ENCODE measurements at regions not wholly inside any gene's neighbourhood (a gene's known extent, or its start where the extent isn't known, plus 50 kb on each side); places are given as distances from the start of the nearest gene placed in this dataset.
"Not testable (repeated sequence)": the region's sequence is repeated elsewhere in the genome, so short reads cannot be mapped to it uniquely, and the experiment has no call there.

DNA sequence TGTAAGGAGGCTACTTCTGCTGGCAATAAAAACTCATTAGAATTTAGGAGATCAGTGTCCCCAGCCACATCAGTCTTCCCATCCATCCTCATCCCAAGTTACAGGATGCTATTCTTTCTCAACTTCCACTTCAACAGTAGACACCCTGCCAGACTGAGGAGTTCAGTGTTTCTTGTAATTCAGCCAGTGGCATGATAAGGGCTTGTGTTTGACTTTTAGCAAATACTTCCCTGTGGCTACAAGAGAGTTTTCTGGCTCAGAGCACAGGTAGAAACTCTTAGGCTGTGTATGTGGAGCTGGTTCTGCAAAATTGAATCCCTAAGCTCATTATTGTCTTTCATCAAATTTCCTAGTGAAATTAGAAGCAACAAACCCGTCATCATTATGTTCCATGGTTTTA, 401.8 kb upstream of the NDN start:
- TF ChIP-seq, protein P1, sequence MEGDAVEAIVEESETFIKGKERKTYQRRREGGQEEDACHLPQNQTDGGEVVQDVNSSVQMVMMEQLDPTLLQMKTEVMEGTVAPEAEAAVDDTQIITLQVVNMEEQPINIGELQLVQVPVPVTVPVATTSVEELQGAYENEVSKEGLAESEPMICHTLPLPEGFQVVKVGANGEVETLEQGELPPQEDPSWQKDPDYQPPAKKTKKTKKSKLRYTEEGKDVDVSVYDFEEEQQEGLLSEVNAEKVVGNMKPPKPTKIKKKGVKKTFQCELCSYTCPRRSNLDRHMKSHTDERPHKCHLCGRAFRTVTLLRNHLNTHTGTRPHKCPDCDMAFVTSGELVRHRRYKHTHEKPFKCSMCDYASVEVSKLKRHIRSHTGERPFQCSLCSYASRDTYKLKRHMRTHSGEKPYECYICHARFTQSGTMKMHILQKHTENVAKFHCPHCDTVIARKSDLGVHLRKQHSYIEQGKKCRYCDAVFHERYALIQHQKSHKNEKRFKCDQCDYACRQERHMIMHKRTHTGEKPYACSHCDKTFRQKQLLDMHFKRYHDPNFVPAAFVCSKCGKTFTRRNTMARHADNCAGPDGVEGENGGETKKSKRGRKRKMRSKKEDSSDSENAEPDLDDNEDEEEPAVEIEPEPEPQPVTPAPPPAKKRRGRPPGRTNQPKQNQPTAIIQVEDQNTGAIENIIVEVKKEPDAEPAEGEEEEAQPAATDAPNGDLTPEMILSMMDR (IDR thresholded peaks at IDR 0.05), result not testable (repeated sequence)
- not testable (repeated sequence) for TF ChIP-seq POLR2A (IDR thresholded peaks at IDR 0.05)

Data from breast epithelium (tissue), 3 donors.